Activated CD8-positive, alpha-beta memory T cell treated with anti-CD3 and anti-CD28 coated beads, Interleukin-2, amount 10 ng/mL, durations not matched to agents 7 days and 5 days (primary cell): ENCODE measurements at regions not wholly inside any gene's neighbourhood (a gene's known extent, or its start where the extent isn't known, plus 50 kb on each side); places are given as distances from the start of the nearest gene placed in this dataset.

Source experiments
- ATAC-seq: fragments of 150-1000 bp; cut with Tn5 transposase; one replicate; pipeline ENCODE4 v1.10.0; 2021; ENCODE audit warnings: moderate library complexity
- CTCF ChIA-PET: fragments of 350-600 bp; sonication (Branson Sonifier 250); formaldehyde crosslinking; loops from one replicate; lab custom pipeline; 2021; ENCODE audit warnings: antibody characterized with exemption; lab: Charles Lee
- DNase-seq: peaks from one replicate; pipeline ENCODE4 v3.0.0-alpha.2; 2020
- H3K27ac Mint-ChIP-seq: one replicate; pipeline ENCODE4 v1.8.0; 2021; ENCODE audit warnings: mild to moderate bottlenecking, mixed read lengths
- H3K27me3 Mint-ChIP-seq: one replicate; pipeline ENCODE4 v1.8.0; 2021; ENCODE audit warnings: mixed read lengths
- H3K36me3 Mint-ChIP-seq: one replicate; pipeline ENCODE4 v1.8.0; 2021; ENCODE audit warnings: mild to moderate bottlenecking, mixed read lengths
- H3K4me1 Mint-ChIP-seq: one replicate; pipeline ENCODE4 v1.8.0; 2021; ENCODE audit warnings: mixed read lengths
- H3K4me3 Mint-ChIP-seq: one replicate; pipeline ENCODE4 v1.8.0; 2021; ENCODE audit warnings: mild to moderate bottlenecking, moderate library complexity, mixed read lengths
- H3K9me3 Mint-ChIP-seq: one replicate; pipeline ENCODE4 v1.8.0; 2022; ENCODE audit warnings: low read depth, mixed read lengths

GRCh38 chr3:146305808-146306423 lies 55.0 kb upstream of the PLSCR4 start:
- no peaks in the 10 kb centered on the region for H3K36me3 Mint-ChIP-seq
- no peaks in the 10 kb centered on the region for H3K4me1 Mint-ChIP-seq
- DNase-seq, result no peak
- CTCF ChIA-PET, result no interaction called here
- H3K27me3 Mint-ChIP-seq, result no peaks in the 10 kb centered on the region
- H3K27ac Mint-ChIP-seq, result no peak overlapping the region
- ATAC-seq, result no peak
- no peaks in the 10 kb centered on the region for H3K9me3 Mint-ChIP-seq
- no peak overlapping the region for H3K4me3 Mint-ChIP-seq

DNA sequence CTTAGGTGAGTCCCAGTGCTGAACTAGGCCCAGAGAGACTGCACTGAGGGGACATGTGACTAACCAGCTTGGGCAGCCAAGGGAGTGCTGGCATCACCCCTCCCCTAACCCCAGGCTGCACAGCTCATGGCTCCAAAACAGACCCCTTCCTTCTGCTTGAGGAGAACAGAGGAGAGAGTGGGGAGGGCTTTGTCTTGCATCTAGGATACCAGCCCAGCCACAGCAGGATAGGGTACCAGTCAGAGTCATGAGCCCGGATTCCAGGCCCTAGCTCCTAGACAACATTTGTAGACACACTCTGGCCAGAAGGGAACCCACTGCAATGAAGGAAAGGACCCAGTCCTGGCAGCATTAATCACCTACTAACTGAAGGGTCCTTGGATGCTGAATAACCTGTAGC lies 49.9 kb upstream of the PLSCR4 start:
- ATAC-seq (no peak), DNase-seq (no peak)
- CTCF ChIA-PET, result no interaction called here
- H3K27ac Mint-ChIP-seq, result no peak overlapping the region
- no peaks in the 10 kb centered on the region for H3K36me3 Mint-ChIP-seq
- H3K4me3 Mint-ChIP-seq, result no peak overlapping the region
- H3K9me3 Mint-ChIP-seq, result no peaks in the 10 kb centered on the region
- no peaks in the 10 kb centered on the region for H3K27me3 Mint-ChIP-seq
- no peaks in the 10 kb centered on the region for H3K4me1 Mint-ChIP-seq
